HS-5 (cell line): ENCODE measurements at regions not wholly inside any gene's neighbourhood (a gene's known extent, or its start where the extent isn't known, plus 50 kb on each side); places are given as distances from the start of the nearest gene placed in this dataset.

Experiments
- DNase-seq: peaks from one replicate; pipeline ENCODE4 v3.0.0-alpha.2; 2012; ENCODE audit warnings: low read depth

DNA sequence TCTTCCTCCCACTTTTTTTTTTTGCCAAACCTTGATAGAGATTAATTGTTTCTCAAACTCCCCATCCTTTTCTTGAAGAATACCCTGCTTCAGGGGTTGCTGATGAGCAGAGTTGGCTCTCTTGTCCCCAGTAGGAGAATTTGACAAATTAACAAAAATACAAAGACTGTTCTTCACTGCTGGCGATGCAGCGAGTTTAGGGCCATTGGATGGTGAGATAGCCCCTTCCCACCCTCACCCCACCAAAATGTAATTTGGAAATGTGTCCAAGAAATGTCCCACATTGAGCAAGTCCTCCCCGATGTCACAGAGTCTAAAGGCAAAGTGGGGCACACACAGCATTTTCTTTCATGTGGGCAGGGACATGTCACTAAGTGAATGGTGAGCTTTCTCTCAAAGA lies 136.0 kb upstream of the RARB start:
- DNase-seq, result no peak

DNA sequence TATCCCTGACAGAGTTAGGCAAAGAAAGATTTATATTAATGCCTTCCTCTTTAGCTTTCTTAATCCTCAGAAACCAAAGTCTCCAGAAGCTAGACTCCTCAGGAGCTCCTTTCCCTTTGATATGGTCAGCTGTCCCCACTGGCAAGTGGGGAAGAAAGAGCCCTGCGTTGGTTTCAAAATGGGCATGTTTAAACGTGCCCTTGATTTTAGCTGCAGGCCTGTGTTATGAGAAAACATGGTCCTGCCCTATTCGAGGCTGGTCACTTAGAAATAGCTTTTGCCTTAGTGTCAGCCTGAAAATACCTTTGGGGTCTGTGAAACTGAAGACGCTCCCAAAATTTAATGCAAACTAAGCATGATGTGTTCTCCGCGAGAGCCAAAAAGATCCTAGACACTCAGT lies 135.5 kb upstream of the RARB start:
- DNase-seq, result no peak

- DNase-seq, result no peak
Measured at GRCh38 chr3:25293736-25294135, 134.3 kb upstream of the RARB start.

DNA sequence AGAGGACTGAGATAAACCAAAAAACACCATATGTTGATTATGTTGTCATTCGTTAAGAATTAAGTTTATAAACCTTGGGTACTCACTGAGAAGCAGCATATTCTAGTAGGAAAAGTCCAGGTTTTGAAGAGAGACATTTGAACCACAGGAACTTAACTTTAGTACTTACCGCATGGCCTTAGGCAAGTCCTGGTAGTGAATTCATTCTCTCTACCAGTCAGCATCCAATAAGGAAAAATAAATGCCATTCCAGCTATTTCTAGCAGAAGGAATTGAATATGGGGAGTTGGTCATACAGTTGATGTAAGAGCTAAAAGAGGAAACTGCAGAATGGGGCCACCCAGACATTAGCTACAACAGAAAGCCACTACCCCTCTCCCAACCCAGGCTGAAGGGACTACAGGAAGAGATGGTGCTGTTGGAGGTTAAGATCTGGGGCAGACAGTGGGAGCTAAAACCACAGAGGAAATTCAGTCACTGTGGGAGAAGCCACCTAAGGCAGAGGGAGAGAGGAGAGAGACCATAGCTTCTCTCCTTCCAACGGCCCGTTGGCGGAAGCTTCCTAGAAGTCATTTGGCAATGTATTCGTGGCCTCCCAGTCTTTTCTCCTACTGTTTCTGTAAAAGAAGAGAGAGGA lies 133.8 kb upstream of the RARB start:
- DNase-seq, result no peak

GRCh38 chr3:25297667-25298585 lies 130.1 kb upstream of the RARB start:
- DNase-seq, result no peak

GRCh38 chr3:25300141-25300540 lies 127.9 kb upstream of the RARB start:
- no peak for DNase-seq

GRCh38 chr3:25304916-25305315 lies 123.1 kb upstream of the RARB start:
- DNase-seq, result no peak

- DNase-seq, result no peak
Measured at GRCh38 chr3:25306066-25306465, 122.0 kb upstream of the RARB start.

DNA sequence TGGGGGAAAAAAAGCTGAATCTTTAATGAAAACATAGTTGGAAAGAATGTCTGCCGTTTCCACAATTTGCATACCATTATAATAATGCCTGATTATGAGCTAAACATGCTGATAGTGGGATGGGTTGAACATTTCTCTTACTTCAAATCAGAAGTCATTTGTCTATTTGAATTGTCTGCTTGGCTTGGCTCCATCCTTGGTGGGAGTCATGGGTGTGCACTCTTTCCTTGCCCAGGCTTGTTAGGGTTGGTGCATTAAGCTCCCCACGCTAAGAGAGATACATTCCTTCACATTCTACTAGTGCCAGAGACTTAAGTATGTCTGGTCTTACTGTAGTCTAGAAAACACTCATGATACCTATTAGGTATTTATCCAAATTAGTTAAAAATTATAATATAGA lies 121.4 kb upstream of the RARB start:
- DNase-seq, result no peak

DNA sequence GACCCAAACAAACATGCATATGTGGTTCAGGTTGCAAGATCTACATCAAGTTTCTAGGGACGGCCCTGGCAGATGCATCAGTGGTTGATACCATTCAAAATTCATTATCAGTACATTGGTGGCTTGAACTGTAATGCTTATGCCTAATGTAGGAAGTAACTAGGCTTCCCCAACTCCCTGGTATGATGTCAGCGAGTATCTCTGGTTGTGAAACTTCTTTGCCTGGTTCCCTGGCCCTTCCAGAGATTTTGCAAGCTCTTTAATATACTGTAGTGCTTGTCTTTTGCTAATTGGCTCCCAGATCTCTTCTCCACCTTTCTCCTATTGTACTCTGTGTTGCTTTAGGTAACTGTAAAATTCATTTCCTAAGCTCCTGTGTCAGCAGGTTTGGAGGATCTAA lies 114.8 kb upstream of the RARB start:
- no peak for DNase-seq

DNA sequence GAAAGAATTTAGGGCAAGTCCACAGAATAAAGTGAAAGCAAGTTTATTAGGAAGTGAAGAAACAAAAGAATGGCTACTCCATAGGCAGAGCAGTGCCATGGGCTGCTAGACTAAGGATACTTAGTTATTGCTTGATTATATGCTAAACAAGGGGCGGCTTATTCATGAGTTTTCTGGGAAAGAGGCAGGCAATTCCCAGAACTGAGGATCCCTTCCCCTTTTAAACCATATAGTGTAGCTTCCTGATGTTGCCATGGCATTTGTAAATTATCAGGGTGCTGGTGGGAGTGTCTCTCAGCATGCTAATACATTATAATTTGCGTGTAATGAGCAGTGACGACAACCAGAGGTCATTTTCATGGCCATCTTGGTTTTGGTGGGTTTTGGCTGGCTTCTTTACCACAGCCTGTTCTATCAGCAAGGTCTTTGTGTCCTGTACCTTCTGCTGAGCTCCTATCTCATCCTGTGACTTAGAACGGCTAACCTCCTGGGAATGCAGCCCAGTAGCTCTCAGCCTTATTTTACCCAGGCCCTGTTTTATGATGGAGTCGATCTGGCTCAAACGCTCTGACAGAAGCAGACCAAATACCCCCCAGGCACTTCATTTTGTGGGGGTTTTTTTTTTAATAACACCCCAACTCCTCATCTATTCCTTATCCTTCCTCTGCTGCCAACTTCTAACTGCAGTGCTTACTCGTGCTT lies 103.0 kb upstream of the RARB start:
- no peak for DNase-seq

DNA sequence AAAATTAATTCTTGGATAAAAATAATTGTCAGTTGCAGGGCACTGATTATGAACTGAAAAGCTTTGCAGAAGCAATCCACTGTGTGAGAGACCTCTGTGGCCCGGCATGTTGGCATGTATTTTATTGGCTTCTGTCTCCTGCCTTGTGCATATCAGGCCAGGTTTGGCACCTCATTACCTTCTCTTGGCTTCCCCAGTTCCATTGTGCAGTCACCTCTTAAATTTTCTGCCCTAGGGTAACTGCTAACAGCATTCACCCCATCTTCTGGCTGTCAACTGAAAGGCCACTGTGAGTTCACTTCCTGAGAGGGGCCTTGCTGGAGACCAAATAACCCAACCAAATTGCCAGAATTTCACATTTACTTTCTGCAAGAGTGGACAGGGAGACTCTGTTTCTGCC lies 92.7 kb upstream of the RARB start:
- DNase-seq, result no peak

DNA sequence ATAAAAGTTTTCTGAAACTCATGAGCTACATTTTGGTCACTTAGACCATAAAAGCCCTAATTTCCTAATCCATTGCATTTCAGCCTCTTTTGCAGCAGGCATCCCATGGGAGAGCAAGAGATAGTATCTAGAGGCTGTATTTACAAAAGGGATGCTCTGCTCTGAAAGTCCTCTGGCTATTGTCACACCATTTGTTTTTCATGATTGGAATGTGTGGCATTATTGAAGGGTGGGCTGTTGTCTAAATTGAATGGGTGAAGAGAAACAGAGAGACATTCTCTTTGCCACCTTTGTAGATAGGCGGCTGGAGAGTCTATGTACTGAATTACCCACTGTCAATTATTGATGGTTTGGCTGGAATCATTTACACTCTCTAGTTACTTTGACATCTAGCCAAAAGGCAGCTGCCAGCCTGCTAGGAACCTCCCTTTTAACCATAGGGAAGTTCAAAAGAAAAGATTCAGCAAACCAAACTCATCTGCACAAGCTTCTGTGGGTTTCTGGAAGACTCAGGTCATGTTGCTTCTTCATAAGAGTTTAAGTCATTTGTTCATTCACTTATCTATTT lies 89.8 kb upstream of the RARB start:
- DNase-seq, result no peak

DNA sequence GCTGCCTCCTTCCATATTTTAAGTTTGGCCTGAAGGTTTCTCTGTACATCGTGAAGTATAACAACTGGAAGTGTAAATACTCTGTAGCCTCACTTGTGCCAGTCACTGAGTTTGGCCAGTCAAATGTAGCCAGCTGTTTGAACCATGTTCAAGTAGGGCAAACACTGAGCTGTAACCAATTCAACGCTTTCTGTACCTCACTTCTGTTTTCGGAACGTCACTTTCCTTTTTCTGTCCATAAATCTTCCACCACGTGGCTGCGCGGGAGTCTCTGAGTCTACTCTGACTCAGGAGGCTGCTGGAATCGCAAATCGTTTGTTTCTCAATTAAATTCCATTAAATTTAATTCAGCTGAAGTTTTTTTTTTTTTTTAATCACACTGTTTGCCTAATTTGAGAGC lies 88.8 kb upstream of the RARB start:
- DNase-seq, result no peak

GRCh38 chr3:25344670-25345069 lies 83.4 kb upstream of the RARB start:
- no peak for DNase-seq

- DNase-seq, result no peak
Measured at GRCh38 chr3:25349095-25349494, 79.0 kb upstream of the RARB start.

- no peak for DNase-seq
Measured at GRCh38 chr3:25349828-25350724, 78.0 kb upstream of the RARB start.

GRCh38 chr3:25350725-25351114 lies 77.3 kb upstream of the RARB start:
- DNase-seq, result no peak

DNA sequence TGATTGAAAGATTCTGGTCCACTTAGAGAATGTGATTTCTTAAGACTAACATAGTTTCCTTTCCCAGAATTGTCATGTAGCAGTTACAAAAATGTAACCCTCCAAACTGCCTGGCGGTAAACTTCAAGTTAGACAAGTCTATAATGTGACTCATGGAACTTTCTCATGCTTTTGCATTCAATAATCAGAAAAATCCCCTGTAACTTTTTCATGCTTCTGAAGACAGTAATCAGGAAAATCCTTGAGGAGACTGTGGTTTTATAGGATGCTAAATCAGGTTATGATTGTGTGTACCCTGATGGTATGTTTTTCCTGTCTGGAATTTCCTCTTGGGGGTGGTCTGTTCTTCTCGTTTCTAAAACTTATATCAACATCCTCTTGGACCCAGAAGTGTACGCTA lies 74.0 kb upstream of the RARB start:
- no peak for DNase-seq

- DNase-seq, result no peak
Measured at GRCh38 chr3:25355034-25355885, 72.8 kb upstream of the RARB start.

GRCh38 chr3:25355998-25356397 lies 72.1 kb upstream of the RARB start:
- DNase-seq, result no peak
